Peyer's patch (tissue), 4 donors: ENCODE measurements at regions not wholly inside any gene's neighbourhood (a gene's known extent, or its start where the extent isn't known, plus 50 kb on each side); places are given as distances from the start of the nearest gene placed in this dataset.

Experiments
- DNase-seq, 3 donors: peaks; one replicate each; pipeline ENCODE4 v3.0.0-alpha.2; 2017 to 2019
- H3K27ac ChIP-seq, 4 donors: fragments of 200-600 bp; sonication (generic); one replicate each; pipeline ENCODE4 v1.5.1; 2016 to 2019
- H3K27me3 ChIP-seq, 2 donors: fragments of 200-600 bp; sonication (generic); one replicate each; pipeline ENCODE4 v1.5.1; 2019
- H3K36me3 ChIP-seq, 3 donors: fragments of 200-600 bp; sonication (generic); one replicate each; pipeline ENCODE4 v1.5.1; 2016 to 2019
- H3K4me1 ChIP-seq, 4 donors: fragments of 200-600 bp; sonication (generic); one replicate each; pipeline ENCODE4 v1.5.1; 2016 to 2019
- H3K4me3 ChIP-seq, 4 donors: fragments of 200-600 bp; sonication (generic); 1 replicate in 3 of 4; 2 replicates in 1 of 4; pipeline ENCODE4 v1.5.1; 2016 to 2019; ENCODE audit warnings: mild to moderate bottlenecking in 1 of 4
- H3K9me3 ChIP-seq, 4 donors: fragments of 200-600 bp; sonication (generic); one replicate each; pipeline ENCODE4 v1.5.1; 2016 to 2019; ENCODE audit warnings: mild to moderate bottlenecking in 1 of 4
- POLR2A ChIP-seq, 2 donors: fragments of 450-650 bp; IDR thresholded peaks; one replicate each; pipeline ENCODE4 v1.5.1; 2017; ENCODE audit warnings: antibody characterized with exemption in 2 of 2, mild to moderate bottlenecking in 2 of 2, moderate library complexity in 2 of 2
- TF ChIP-seq, protein P1 (sequence below), 6 experiments: fragments of 450-650 bp in 4 of 6; fragments of 200-600 bp in 2 of 6; sonication (generic) in 1 of 6; IDR thresholded peaks; one replicate each; pipeline ENCODE4 v1.5.1; 2017 to 2019; ENCODE audit warnings: antibody characterized with exemption in 6 of 6, mild to moderate bottlenecking in 3 of 6, moderate library complexity in 1 of 6

DNA sequence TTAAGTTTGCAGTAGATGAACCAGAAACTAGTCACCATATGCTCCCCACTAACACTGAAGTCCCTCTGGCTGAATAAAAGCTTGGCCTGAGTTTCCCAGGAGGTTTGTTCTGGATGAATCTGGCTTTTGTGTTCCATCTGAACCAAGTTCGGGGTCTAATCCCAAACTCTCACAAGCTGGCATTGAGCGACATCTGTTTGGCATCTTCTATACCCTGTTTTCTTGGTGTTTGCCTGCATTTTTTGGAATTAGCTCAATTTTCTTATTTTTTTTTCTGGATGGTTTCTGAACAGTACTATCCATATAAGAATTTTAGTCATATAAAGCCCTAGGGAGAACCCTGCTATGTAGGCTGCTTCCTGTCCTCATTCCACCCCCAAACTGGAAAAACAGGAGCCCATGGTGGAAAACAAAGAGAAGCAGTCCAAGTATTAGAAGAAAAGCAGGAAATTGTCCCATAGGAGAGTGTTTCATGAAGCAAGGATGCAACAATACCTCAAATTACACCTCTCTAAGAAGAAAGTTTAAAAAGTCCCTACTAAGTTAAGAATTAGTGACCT lies 737.1 kb downstream of the DHX35 start:
- Histone ChIP-seq H3K4me1 (no peaks in the 10 kb centered on the region), H3K27ac (no peak overlapping the region), H3K4me3 (no peak overlapping the region), H3K9me3 (no peaks in the 10 kb centered on the region), H3K27me3 (no peaks in the 10 kb centered on the region), H3K36me3 (no peaks in the 10 kb centered on the region)
- TF ChIP-seq, protein P1, sequence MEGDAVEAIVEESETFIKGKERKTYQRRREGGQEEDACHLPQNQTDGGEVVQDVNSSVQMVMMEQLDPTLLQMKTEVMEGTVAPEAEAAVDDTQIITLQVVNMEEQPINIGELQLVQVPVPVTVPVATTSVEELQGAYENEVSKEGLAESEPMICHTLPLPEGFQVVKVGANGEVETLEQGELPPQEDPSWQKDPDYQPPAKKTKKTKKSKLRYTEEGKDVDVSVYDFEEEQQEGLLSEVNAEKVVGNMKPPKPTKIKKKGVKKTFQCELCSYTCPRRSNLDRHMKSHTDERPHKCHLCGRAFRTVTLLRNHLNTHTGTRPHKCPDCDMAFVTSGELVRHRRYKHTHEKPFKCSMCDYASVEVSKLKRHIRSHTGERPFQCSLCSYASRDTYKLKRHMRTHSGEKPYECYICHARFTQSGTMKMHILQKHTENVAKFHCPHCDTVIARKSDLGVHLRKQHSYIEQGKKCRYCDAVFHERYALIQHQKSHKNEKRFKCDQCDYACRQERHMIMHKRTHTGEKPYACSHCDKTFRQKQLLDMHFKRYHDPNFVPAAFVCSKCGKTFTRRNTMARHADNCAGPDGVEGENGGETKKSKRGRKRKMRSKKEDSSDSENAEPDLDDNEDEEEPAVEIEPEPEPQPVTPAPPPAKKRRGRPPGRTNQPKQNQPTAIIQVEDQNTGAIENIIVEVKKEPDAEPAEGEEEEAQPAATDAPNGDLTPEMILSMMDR (IDR thresholded peaks at IDR 0.05): no peak
- TF ChIP-seq POLR2A (IDR thresholded peaks at IDR 0.05): no peak
- no peak for DNase-seq

DNA sequence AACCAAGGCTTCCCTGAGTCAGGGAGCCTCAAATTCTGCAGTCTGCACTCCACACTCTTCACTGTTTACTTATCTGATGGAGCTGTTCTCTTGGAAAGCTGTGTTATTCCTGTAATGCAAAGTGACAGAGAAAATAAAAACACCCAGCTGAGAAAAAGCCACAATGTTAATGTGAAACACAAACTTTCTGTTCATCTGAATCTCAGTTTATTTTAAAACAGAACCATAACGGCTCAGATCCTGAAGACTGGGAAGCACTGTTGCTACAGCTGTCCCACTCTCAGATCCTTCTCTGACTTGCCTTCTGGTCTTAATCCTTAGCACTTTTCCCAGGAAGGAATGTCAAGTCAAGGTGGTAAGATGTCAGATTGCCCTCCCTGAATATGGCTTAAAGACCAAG lies 736.6 kb downstream of the DHX35 start:
- Histone ChIP-seq H3K36me3 (no peaks in the 10 kb centered on the region), H3K4me3 (no peak overlapping the region), H3K4me1 (no peaks in the 10 kb centered on the region), H3K27me3 (no peaks in the 10 kb centered on the region), H3K9me3 (no peaks in the 10 kb centered on the region), H3K27ac (no peak overlapping the region)
- DNase-seq: no peak
- TF ChIP-seq, protein P1 (IDR thresholded peaks at IDR 0.05): no peak
- TF ChIP-seq POLR2A (IDR thresholded peaks at IDR 0.05): no peak

DNA sequence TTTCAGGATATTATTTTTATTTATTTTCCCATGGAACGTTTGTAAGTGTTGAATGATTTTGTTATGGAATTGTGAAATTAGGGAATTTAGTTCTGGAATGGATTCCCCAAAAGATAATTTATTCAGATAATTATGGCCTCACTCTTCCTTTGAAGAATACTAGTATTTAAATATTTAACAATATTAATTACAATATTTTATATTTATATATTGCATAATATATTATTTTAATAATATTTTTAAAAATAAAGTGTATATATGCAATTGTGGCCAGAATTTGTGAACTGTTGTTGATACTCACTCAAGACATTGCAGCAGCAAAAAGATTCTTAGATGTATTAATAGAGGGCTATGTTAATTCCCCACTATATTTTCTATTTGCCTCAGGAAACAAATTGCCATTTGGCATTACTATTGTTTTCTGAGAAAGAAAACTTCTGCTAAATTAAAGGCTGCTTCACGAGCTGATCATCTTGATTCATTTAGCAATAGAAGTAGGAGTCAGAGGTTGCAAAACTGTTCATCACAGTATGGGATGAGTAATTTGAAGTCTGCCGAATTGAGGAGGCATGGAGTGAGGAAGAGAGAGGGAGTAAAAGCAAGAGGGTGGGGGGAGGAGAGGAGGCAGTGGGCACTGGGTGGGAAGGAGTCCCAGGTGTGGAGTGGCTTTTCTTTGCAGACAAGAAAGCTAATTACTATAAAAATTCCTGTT lies 729.2 kb downstream of the DHX35 start:
- Histone ChIP-seq H3K36me3 (no peaks in the 10 kb centered on the region), H3K9me3 (no peaks in the 10 kb centered on the region), H3K4me3 (no peak overlapping the region), H3K27ac (no peak overlapping the region), H3K27me3 (no peaks in the 10 kb centered on the region), H3K4me1 (no peaks in the 10 kb centered on the region)
- TF ChIP-seq, protein P1 (IDR thresholded peaks at IDR 0.05): no peak
- no peak for TF ChIP-seq POLR2A (IDR thresholded peaks at IDR 0.05)
- DNase-seq: no peak

DNA sequence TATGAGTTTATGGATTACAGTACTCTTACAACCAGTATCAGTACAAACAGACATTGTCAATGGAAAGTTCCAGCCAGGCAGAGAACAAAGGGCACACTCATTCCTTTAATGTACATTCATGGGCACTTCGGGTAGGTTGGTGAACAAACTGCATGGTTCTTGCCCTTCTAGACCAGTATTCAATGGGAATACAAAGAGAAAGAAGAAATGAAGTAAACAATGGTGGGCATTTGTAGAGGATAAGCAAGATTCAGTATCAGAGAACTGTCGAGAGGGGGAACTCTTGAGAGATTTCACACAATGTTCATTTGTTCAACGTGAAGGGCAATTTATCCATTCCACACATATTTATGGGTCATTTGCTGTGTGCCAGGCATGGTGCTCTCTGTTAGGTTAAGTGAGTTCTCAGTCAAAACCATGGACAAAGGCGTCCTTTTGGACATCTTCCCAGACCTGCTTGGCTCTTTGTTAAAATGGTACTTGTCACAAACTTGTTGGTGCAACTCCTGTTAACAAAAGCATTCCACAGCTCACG lies 714.8 kb downstream of the DHX35 start:
- no peak overlapping the region for H3K4me3 ChIP-seq
- H3K27ac ChIP-seq: peak overlapping the region in 3 of 4 donors; percentile 40 to 76 (median 71)
- H3K4me1 ChIP-seq: peaks cover 0 to 6% (median 0%) of the 10 kb centered on the region in 4 donors
- TF ChIP-seq, protein P1 (IDR thresholded peaks at IDR 0.05): peak in 3 of 6 experiments; percentile 20 to 46 (median 44)
- no peak for TF ChIP-seq POLR2A (IDR thresholded peaks at IDR 0.05)
- H3K9me3 ChIP-seq: no peaks in the 10 kb centered on the region
- no peaks in the 10 kb centered on the region for H3K27me3 ChIP-seq
- DNase-seq: peak in 1 of 3 donors; percentile 58
- H3K36me3 ChIP-seq: no peaks in the 10 kb centered on the region

DNA sequence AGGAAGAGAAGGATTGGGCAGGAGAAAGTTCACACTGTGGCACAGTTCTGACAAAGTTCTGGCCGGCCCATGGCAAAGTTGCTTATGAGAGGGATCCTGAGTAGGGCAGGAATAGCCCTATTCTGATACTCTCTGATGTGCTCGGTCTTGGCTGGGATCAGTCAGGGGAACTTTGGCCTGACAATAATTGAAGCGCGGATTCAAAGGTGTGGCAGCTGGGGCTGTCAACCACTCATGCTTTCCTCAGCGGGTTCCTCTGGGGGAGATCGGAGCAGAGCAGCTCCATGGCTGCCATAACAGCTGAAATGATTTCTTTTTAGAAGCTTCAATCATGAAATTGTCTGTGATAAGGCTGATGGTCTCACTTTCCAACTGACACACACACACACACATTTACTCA lies 714.1 kb downstream of the DHX35 start:
- TF ChIP-seq, protein P1 (IDR thresholded peaks at IDR 0.05): no peak
- TF ChIP-seq POLR2A (IDR thresholded peaks at IDR 0.05): no peak
- peak in 2 of 3 donors; percentile 65 to 72 for DNase-seq
- Histone ChIP-seq H3K36me3 (no peaks in the 10 kb centered on the region), H3K27ac (peak overlapping the region in 2 of 4 donors; percentile 71 to 76), H3K27me3 (no peaks in the 10 kb centered on the region), H3K4me3 (no peak overlapping the region), H3K9me3 (no peaks in the 10 kb centered on the region), H3K4me1 (peaks cover 0 to 6% (median 0%) of the 10 kb centered on the region in 4 donors)
